GM21619 (cell line): ENCODE measurements at regions not wholly inside any gene's neighbourhood (a gene's known extent, or its start where the extent isn't known, plus 50 kb on each side); places are given as distances from the start of the nearest gene placed in this dataset.
"Not testable (repeated sequence)": the region's sequence is repeated elsewhere in the genome, so short reads cannot be mapped to it uniquely, and the experiment has no call there.

Experiments used
- ATAC-seq: cut with Tn5 transposase; IDR thresholded peaks from one replicate; pipeline ENCODE4 v1.9.1; 2021; ENCODE audit not compliant: unreplicated experiment

GRCh38 chr13:89113744-89114143 lies 1442.6 kb downstream of the SLITRK5 start:
- ATAC-seq: no peak

GRCh38 chr13:89115307-89115706 lies 1444.1 kb downstream of the SLITRK5 start:
- ATAC-seq: no peak

- no peak for ATAC-seq
Measured at GRCh38 chr13:89136678-89137077, 1465.5 kb downstream of the SLITRK5 start.

GRCh38 chr13:89150362-89150761 lies 1479.2 kb downstream of the SLITRK5 start:
- ATAC-seq: no peak

GRCh38 chr13:89153941-89154340 lies 1482.8 kb downstream of the SLITRK5 start:
- no peak for ATAC-seq

- ATAC-seq: no peak
Measured at GRCh38 chr13:89163096-89163495, 1491.9 kb downstream of the SLITRK5 start.

GRCh38 chr13:89165685-89166084 lies 1494.5 kb downstream of the SLITRK5 start:
- ATAC-seq: no peak

- no peak for ATAC-seq
Measured at GRCh38 chr13:89169951-89170350, 1498.8 kb downstream of the SLITRK5 start.

- no peak for ATAC-seq
Measured at GRCh38 chr13:89181041-89181440, 1509.9 kb downstream of the SLITRK5 start.

- no peak for ATAC-seq
Measured at GRCh38 chr13:89199138-89199537, 1528.0 kb downstream of the SLITRK5 start.

- ATAC-seq: no peak
Measured at GRCh38 chr13:89204435-89204834, 1533.3 kb downstream of the SLITRK5 start.

GRCh38 chr13:89205856-89206520 lies 1534.8 kb downstream of the SLITRK5 start:
- ATAC-seq: no peak

- ATAC-seq: no peak
Measured at GRCh38 chr13:89212186-89212585, 1541.0 kb downstream of the SLITRK5 start.

GRCh38 chr13:89214185-89214584 lies 1543.0 kb downstream of the SLITRK5 start:
- ATAC-seq: no peak

- not testable (repeated sequence) for ATAC-seq
Measured at GRCh38 chr13:89215319-89215718, 1544.1 kb downstream of the SLITRK5 start.

- ATAC-seq: no peak
Measured at GRCh38 chr13:89217813-89218212, 1546.6 kb downstream of the SLITRK5 start.

- no peak for ATAC-seq
Measured at GRCh38 chr13:89221557-89222158, 1550.5 kb downstream of the SLITRK5 start.

GRCh38 chr13:89227356-89227755 lies 1556.2 kb downstream of the SLITRK5 start:
- no peak for ATAC-seq

- no peak for ATAC-seq
Measured at GRCh38 chr13:89238496-89238895, 1567.3 kb downstream of the SLITRK5 start.

GRCh38 chr13:89239361-89240127 lies 1568.4 kb downstream of the SLITRK5 start:
- no peak for ATAC-seq

GRCh38 chr13:89255844-89256406 lies 1584.8 kb downstream of the SLITRK5 start:
- ATAC-seq: no peak

GRCh38 chr13:89267734-89268133 lies 1596.6 kb downstream of the SLITRK5 start:
- ATAC-seq: no peak
